Skeletal muscle tissue (tissue), 3 donors: ENCODE measurements at regions not wholly inside any gene's neighbourhood (a gene's known extent, or its start where the extent isn't known, plus 50 kb on each side); places are given as distances from the start of the nearest gene placed in this dataset.
"Not testable (repeated sequence)": the region's sequence is repeated elsewhere in the genome, so short reads cannot be mapped to it uniquely, and the experiment has no call there.

Experiments used
- H3K27ac ChIP-seq: one replicate; pipeline ENCODE4 v1.7.0; 2013; ENCODE audit warnings: mild to moderate bottlenecking, low read depth, low read length, inconsistent platforms
- H3K27me3 ChIP-seq, 3 donors: one replicate each; pipeline ENCODE4 v1.7.0; 2013; ENCODE audit warnings: low read length in 3 of 3; ENCODE audit not compliant: control insufficient read depth in 3 of 3, insufficient read depth in 3 of 3
- H3K36me3 ChIP-seq, 3 donors: one replicate each; pipeline ENCODE4 v1.7.0; 2013; ENCODE audit warnings: low read length in 3 of 3; ENCODE audit not compliant: control insufficient read depth in 3 of 3, insufficient read depth in 3 of 3
- H3K4me1 ChIP-seq, 3 donors: one replicate each; pipeline ENCODE4 v1.7.0; 2013; ENCODE audit warnings: low read length in 3 of 3, mild to moderate bottlenecking in 3 of 3; ENCODE audit not compliant: control insufficient read depth in 3 of 3, insufficient read depth in 3 of 3
- H3K4me3 ChIP-seq, 3 donors: one replicate each; pipeline ENCODE4 v1.7.0; 2013; ENCODE audit warnings: low read length in 3 of 3
- H3K9ac ChIP-seq, 3 donors: one replicate each; pipeline ENCODE4 v1.7.0; 2013; ENCODE audit warnings: low read length in 3 of 3, mild to moderate bottlenecking in 3 of 3, moderate library complexity in 2 of 3, low read depth in 1 of 3
- H3K9me3 ChIP-seq, 3 donors: one replicate each; pipeline ENCODE4 v1.7.0; 2013; ENCODE audit warnings: low read length in 3 of 3; ENCODE audit not compliant: control insufficient read depth in 3 of 3
- donor health status: Osteomylitis.

DNA sequence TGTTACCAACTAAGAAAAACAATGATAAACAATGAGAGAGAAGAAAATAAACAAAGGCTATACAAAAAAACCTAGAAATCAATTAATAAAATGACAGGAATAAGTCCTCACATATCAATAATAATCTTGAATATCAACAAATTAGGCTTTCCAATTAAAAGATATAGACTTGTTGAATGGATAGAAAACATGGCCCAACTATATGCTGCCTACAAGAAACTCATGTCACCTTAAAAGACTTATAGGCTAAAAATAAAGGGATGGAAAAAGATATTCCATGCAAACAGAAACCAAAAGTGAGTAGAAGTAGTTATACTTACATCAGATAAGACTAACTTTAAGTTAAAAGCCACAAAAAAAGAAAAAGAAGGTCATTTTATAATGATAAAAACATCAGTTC lies 183.9 kb downstream of the MYRFL start:
- Histone ChIP-seq H3K4me1 (no peaks in the 10 kb centered on the region), H3K4me3 (no peak overlapping the region), H3K36me3 (no peaks in the 10 kb centered on the region), H3K27me3 (no peaks in the 10 kb centered on the region), H3K9ac (no peak overlapping the region), H3K9me3 (peaks cover 1 to 7% (median 7%) of the 10 kb centered on the region in 3 donors), H3K27ac (no peak overlapping the region)

DNA sequence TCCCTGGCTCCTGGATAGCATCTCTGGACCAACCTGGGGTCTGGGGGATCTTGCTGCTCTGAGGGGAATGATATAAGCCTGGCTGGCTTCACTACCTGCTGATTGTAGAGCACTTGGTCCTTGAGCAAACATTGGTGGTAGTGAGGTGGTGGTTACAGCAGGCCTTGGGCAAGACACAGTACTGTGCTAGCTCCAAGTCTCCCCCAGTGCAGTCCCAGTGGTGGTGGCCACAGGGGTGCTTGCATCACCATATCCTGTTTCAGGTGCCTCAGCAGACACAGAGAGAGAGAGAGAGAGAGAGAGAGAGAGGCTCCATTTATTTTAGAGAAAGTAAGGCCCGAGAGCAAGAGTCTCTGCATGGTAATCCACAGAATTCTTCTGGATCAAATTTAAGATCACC lies 186.3 kb downstream of the MYRFL start:
- Histone ChIP-seq H3K9ac (no peak overlapping the region), H3K4me3 (no peak overlapping the region), H3K9me3 (peaks cover 1 to 7% (median 7%) of the 10 kb centered on the region in 3 donors), H3K36me3 (no peaks in the 10 kb centered on the region), H3K27me3 (no peaks in the 10 kb centered on the region), H3K4me1 (no peaks in the 10 kb centered on the region), H3K27ac (no peak overlapping the region)

DNA sequence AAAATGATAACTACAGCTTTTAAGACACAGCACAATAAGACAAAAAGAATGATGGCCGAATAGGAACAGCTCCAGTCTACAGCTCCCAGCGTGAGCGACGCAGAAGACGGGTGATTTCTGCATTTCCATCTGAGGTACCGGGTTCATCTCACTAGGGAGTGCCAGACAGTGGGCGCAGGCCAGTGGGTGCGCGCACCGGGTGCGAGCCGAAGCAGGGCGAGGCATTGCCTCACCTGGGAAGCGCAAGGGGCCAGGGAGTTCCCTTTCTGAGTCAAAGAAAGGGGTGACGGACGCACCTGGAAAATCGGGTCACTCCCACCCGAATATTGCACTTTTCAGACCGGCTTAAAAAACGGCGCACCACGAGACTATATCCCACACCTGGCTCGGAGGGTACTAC lies 188.0 kb downstream of the MYRFL start:
- not testable (repeated sequence) for H3K4me3 ChIP-seq, H3K27ac ChIP-seq, H3K36me3 ChIP-seq, H3K9me3 ChIP-seq, H3K27me3 ChIP-seq, H3K9ac ChIP-seq, H3K4me1 ChIP-seq

- H3K36me3 ChIP-seq = no peaks in the 10 kb centered on the region
- no peak overlapping the region for H3K4me3 ChIP-seq
- no peaks in the 10 kb centered on the region for H3K27me3 ChIP-seq
- no peak overlapping the region for H3K9ac ChIP-seq
- H3K9me3 ChIP-seq = no peaks in the 10 kb centered on the region
- H3K4me1 ChIP-seq = no peaks in the 10 kb centered on the region
- no peak overlapping the region for H3K27ac ChIP-seq
These were observed 203.5 kb downstream of the MYRFL start for GRCh38 chr12:70028515-70028914.

DNA sequence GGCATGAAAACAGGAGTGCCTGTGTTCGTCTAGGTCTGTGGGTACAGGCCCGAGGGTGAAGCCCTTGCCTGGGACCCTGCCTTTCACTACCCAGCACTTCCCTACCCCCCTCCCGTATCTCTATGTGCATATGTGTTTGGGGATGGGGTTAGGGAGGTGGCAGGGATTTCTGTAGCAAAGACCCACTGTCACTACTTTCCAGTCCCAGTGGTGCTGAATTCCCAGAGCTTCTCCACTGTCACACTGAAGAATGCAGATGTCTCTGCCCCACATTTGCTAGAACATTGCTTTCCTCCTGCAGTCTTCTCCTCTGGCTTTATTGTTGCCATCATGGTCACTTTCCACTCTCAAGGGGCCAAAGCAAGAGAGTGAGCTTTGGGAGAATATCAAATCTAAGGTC lies 203.9 kb downstream of the MYRFL start:
- Histone ChIP-seq H3K27ac (no peak overlapping the region), H3K4me1 (no peaks in the 10 kb centered on the region), H3K27me3 (no peaks in the 10 kb centered on the region), H3K9ac (no peak overlapping the region), H3K9me3 (no peaks in the 10 kb centered on the region), H3K4me3 (no peak overlapping the region), H3K36me3 (no peaks in the 10 kb centered on the region)

GRCh38 chr12:70031046-70031445 lies 206.0 kb downstream of the MYRFL start:
- no peak overlapping the region for H3K27ac ChIP-seq
- no peaks in the 10 kb centered on the region for H3K36me3 ChIP-seq
- H3K4me3 ChIP-seq = no peak overlapping the region
- no peaks in the 10 kb centered on the region for H3K4me1 ChIP-seq
- H3K9ac ChIP-seq = no peak overlapping the region
- H3K27me3 ChIP-seq = no peaks in the 10 kb centered on the region
- no peaks in the 10 kb centered on the region for H3K9me3 ChIP-seq

- H3K27me3 ChIP-seq = no peaks in the 10 kb centered on the region
- H3K27ac ChIP-seq = no peak overlapping the region
- H3K9me3 ChIP-seq = no peaks in the 10 kb centered on the region
- H3K9ac ChIP-seq = no peak overlapping the region
- no peaks in the 10 kb centered on the region for H3K36me3 ChIP-seq
- H3K4me1 ChIP-seq = no peaks in the 10 kb centered on the region
- no peak overlapping the region for H3K4me3 ChIP-seq
These were observed 207.0 kb downstream of the MYRFL start for GRCh38 chr12:70032076-70032475.

- Histone ChIP-seq H3K4me1 (no peaks in the 10 kb centered on the region), H3K27ac (no peak overlapping the region), H3K4me3 (no peak overlapping the region), H3K36me3 (no peaks in the 10 kb centered on the region), H3K9ac (no peak overlapping the region), H3K9me3 (no peaks in the 10 kb centered on the region), H3K27me3 (no peaks in the 10 kb centered on the region)
These were observed 208.3 kb downstream of the MYRFL start for GRCh38 chr12:70033310-70033709.

DNA sequence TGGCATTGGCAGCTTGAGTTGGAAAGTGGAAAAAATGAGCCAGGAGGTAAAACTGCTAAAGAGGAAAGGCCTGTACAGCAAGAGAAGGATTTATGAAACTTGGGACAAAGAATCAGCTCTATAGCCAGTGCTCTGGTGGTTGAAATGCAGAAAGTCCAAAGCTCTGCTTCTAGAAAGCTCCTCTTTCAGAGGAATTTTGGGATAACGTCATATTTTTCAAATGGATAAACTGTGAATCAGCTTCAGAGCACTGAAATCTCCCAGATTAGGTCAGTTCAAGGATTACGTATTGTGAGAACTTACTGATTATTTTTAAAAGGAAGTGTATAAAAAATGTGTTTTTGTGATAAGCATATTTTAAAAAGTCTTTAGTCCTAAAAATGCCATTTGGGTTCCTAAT lies 203.1 kb upstream of the CNOT2 start:
- H3K4me3 ChIP-seq = no peak overlapping the region
- no peak overlapping the region for H3K9ac ChIP-seq
- no peaks in the 10 kb centered on the region for H3K36me3 ChIP-seq
- H3K27me3 ChIP-seq = no peaks in the 10 kb centered on the region
- H3K27ac ChIP-seq = no peak overlapping the region
- H3K4me1 ChIP-seq = no peaks in the 10 kb centered on the region
- H3K9me3 ChIP-seq = no peaks in the 10 kb centered on the region

DNA sequence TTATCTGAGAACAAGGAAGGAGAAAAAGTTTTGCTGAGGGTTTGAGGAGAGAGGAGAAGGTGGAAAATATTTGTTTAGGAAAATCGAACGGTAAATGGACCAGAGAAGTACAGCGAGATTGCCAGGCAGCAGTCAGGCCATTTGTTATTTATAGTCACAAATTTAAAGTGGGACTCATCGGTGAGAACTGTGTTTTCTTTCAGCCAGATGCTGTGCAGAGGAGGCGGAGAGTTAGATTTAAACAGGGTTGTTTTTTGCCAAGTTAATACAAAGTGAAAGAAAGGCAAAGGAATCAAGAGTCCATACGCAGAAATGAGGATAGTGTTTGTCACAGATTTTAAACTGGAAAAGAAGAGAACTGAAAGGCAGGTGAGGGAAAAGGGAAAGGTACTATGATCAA lies 200.6 kb upstream of the CNOT2 start:
- no peak overlapping the region for H3K9ac ChIP-seq
- no peak overlapping the region for H3K27ac ChIP-seq
- no peak overlapping the region for H3K4me3 ChIP-seq
- no peaks in the 10 kb centered on the region for H3K9me3 ChIP-seq
- H3K4me1 ChIP-seq = no peaks in the 10 kb centered on the region
- H3K36me3 ChIP-seq = no peaks in the 10 kb centered on the region
- no peaks in the 10 kb centered on the region for H3K27me3 ChIP-seq

DNA sequence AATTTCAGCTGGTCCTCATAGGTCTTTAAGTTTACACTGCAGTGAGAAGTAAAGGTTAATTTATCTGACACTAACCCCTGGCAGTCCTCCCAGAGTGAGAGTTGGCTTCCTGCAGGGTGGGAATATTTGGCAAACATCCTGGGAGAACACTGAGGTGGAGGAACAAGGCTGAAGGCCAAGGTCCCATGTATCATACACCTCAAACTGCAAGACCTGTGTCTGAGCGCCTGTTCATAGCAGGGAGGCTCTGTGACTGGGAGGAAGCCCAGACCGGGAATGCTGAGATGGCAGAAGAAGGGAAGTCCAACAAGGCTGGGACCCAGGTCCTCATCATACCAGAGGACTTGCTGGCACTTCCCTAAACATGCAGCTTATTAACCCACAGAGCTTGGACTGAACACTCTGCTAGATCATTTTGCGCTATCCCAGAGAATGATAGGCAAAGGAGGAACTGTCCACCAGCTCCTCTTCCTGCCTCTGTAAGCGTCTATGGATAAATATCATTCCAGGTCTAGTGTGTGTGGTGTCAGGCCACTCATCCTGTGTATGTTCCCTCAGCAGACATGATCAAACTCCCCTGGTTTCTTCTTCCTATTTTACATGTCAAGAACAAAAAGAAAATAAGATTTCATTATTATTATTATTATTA lies 199.6 kb upstream of the CNOT2 start:
- Histone ChIP-seq H3K36me3 (no peaks in the 10 kb centered on the region), H3K9me3 (no peaks in the 10 kb centered on the region), H3K9ac (no peak overlapping the region)

More for the DNA sequence above, 199.6 kb upstream of the CNOT2 start:
- Histone ChIP-seq H3K27ac (no peak overlapping the region), H3K4me3 (no peak overlapping the region), H3K4me1 (no peaks in the 10 kb centered on the region), H3K27me3 (no peaks in the 10 kb centered on the region)
